Fibroblast of lung (primary cell): ENCODE measurements at regions not wholly inside any gene's neighbourhood (a gene's known extent, or its start where the extent isn't known, plus 50 kb on each side); places are given as distances from the start of the nearest gene placed in this dataset.

Experiments
- EZH2 ChIP-seq: IDR thresholded peaks from 2 replicates; pipeline ENCODE4 v1.5.1; 2012; ENCODE audit warnings: low read length, control low read depth, mild to moderate bottlenecking; ENCODE audit errors: missing control alignments
- TF ChIP-seq, protein P1 (sequence below), 2 donors: IDR thresholded peaks in 1 of 2; conservative IDR thresholded peaks in 1 of 2; 1 replicate in 1 of 2; 2 replicates in 1 of 2; pipeline ENCODE4 v1.5.1; 2011 to 2012; ENCODE audit warnings: low read length in 2 of 2, control low read depth in 1 of 2, inconsistent platforms in 1 of 2, low read depth in 1 of 2, mild to moderate bottlenecking in 1 of 2

DNA sequence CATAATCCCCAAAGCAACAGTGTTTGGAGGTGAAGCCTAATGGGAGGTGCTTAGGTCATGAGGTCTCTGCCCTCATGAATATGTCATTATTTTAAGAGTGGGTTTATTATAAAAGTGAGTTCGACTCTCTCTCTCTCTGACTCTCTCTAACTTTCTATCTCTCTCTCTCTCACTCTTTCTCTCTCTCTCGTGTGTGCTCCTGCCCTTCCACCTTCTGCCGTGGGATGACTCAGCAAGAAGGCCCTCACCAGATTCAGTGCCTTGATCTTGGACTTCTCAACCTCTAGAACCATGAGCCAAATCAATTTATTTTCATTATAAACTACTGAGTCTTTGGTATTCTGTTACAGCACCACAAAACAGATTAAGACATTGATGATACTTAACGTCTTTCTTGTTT, 53.7 kb upstream of the TANC2 start:
- no peak for TF ChIP-seq EZH2
- TF ChIP-seq, protein P1, sequence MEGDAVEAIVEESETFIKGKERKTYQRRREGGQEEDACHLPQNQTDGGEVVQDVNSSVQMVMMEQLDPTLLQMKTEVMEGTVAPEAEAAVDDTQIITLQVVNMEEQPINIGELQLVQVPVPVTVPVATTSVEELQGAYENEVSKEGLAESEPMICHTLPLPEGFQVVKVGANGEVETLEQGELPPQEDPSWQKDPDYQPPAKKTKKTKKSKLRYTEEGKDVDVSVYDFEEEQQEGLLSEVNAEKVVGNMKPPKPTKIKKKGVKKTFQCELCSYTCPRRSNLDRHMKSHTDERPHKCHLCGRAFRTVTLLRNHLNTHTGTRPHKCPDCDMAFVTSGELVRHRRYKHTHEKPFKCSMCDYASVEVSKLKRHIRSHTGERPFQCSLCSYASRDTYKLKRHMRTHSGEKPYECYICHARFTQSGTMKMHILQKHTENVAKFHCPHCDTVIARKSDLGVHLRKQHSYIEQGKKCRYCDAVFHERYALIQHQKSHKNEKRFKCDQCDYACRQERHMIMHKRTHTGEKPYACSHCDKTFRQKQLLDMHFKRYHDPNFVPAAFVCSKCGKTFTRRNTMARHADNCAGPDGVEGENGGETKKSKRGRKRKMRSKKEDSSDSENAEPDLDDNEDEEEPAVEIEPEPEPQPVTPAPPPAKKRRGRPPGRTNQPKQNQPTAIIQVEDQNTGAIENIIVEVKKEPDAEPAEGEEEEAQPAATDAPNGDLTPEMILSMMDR (conservative IDR thresholded peaks at IDR 0.05 in 1 of 2, IDR thresholded peaks at IDR 0.05 in 1 of 2; ENCODE audit: low read depth in 1 of 2, low read length in 2 of 2), result no peak
